Mesenchymal stem cell (in vitro differentiated cells and primary cell): ENCODE measurements at regions not wholly inside any gene's neighbourhood (a gene's known extent, or its start where the extent isn't known, plus 50 kb on each side); places are given as distances from the start of the nearest gene placed in this dataset.
"Not testable (repeated sequence)": the region's sequence is repeated elsewhere in the genome, so short reads cannot be mapped to it uniquely, and the experiment has no call there.

ENCODE experiments used
- DNase-seq: peaks from one replicate; pipeline ENCODE4 v3.0.0-alpha.2; 2013
- H2AFZ ChIP-seq: one replicate; pipeline ENCODE4 v1.6.1; 2013; ENCODE audit warnings: low read depth, mild to moderate bottlenecking, control low read depth, inconsistent platforms, low read length, moderate library complexity
- H2AK5ac ChIP-seq: 2 replicates; pipeline ENCODE4 v1.6.1; 2013; ENCODE audit warnings: low read length, moderate library complexity, mild to moderate bottlenecking, inconsistent platforms; ENCODE audit not compliant: severe bottlenecking
- H2BK120ac ChIP-seq: one replicate; pipeline ENCODE4 v1.6.1; 2013; ENCODE audit warnings: low read depth, mild to moderate bottlenecking, inconsistent platforms, low read length, moderate library complexity
- H2BK12ac ChIP-seq, 2 experiments: one replicate each; pipeline ENCODE4 v1.6.1; 2013; ENCODE audit warnings: inconsistent platforms in 2 of 2, low read length in 2 of 2, mild to moderate bottlenecking in 2 of 2, moderate library complexity in 2 of 2, control low read depth in 1 of 2
- H2BK15ac ChIP-seq: one replicate; pipeline ENCODE4 v1.6.1; 2013; ENCODE audit warnings: mild to moderate bottlenecking, low read depth, inconsistent platforms; ENCODE audit not compliant: poor library complexity, severe bottlenecking
- H2BK5ac ChIP-seq: 2 replicates; pipeline ENCODE4 v1.6.1; 2013; ENCODE audit warnings: low read depth, mild to moderate bottlenecking, low read length, control low read depth, inconsistent platforms; ENCODE audit not compliant: poor library complexity, severe bottlenecking
- H3K14ac ChIP-seq, 2 experiments: one replicate each; pipeline ENCODE4 v1.6.1; 2013; ENCODE audit warnings: inconsistent platforms in 2 of 2, low read length in 2 of 2, control low read depth in 1 of 2, mild to moderate bottlenecking in 1 of 2, moderate library complexity in 1 of 2
- H3K18ac ChIP-seq, 2 experiments: one replicate each; pipeline ENCODE4 v1.6.1; 2013; ENCODE audit warnings: inconsistent platforms in 2 of 2, low read length in 2 of 2, control low read depth in 1 of 2, low read depth in 1 of 2, mild to moderate bottlenecking in 1 of 2
- H3K23ac ChIP-seq, 2 experiments: one replicate each; pipeline ENCODE4 v1.6.1; 2013; ENCODE audit warnings: inconsistent platforms in 2 of 2, low read length in 2 of 2, mild to moderate bottlenecking in 2 of 2, moderate library complexity in 2 of 2, control low read depth in 1 of 2
- H3K27ac ChIP-seq: 2 replicates; pipeline ENCODE4 v1.5.1; 2013; ENCODE audit warnings: mild to moderate bottlenecking, moderate library complexity, low read length, control low read depth, inconsistent platforms; ENCODE audit not compliant: poor library complexity, severe bottlenecking
- H3K27me3 ChIP-seq, 2 experiments: 2 replicates each; pipeline versions ENCODE4 v1.6.1 to v1.7.0; 2013; ENCODE audit warnings: low read length in 2 of 2, mild to moderate bottlenecking in 2 of 2, moderate library complexity in 2 of 2, control low read depth in 1 of 2, inconsistent platforms in 1 of 2; ENCODE audit not compliant: control insufficient read depth in 1 of 2, insufficient read depth in 1 of 2
- H3K36me3 ChIP-seq, 2 experiments: 2 replicates each; pipeline versions ENCODE4 v1.6.1 to v1.7.0; 2013; ENCODE audit warnings: low read length in 2 of 2, control low read depth in 1 of 2, inconsistent platforms in 1 of 2, low read depth in 1 of 2, mild to moderate bottlenecking in 1 of 2; ENCODE audit not compliant: insufficient read depth in 2 of 2, control insufficient read depth in 1 of 2
- H3K4ac ChIP-seq, 2 experiments: one replicate each; pipeline ENCODE4 v1.6.1; 2013; ENCODE audit warnings: inconsistent platforms in 2 of 2, low read length in 2 of 2, mild to moderate bottlenecking in 2 of 2, moderate library complexity in 2 of 2, control low read depth in 1 of 2, low read depth in 1 of 2
- H3K4me1 ChIP-seq: 2 replicates; pipeline ENCODE4 v1.6.1; 2013; ENCODE audit warnings: low read depth, low read length, control low read depth; ENCODE audit not compliant: control insufficient read depth, insufficient read depth
- H3K4me2 ChIP-seq: 2 replicates; pipeline ENCODE4 v1.6.1; 2013; ENCODE audit warnings: low read length, mild to moderate bottlenecking, inconsistent platforms; ENCODE audit not compliant: poor library complexity, severe bottlenecking
- H3K4me3 ChIP-seq, 2 experiments: 2 replicates each; pipeline versions ENCODE4 v1.5.1 to v1.7.0; 2013; ENCODE audit warnings: low read length in 2 of 2, mild to moderate bottlenecking in 2 of 2, control low read depth in 1 of 2, low read depth in 1 of 2; ENCODE audit not compliant: insufficient read depth in 1 of 2
- H3K79me1 ChIP-seq: replicated peaks from 2 replicates; pipeline ENCODE4 v1.6.1; 2013; ENCODE audit warnings: mild to moderate bottlenecking, control low read depth, low read length, inconsistent platforms; ENCODE audit not compliant: poor library complexity, severe bottlenecking
- H3K9ac ChIP-seq: 2 replicates; pipeline ENCODE4 v1.7.0; 2013; ENCODE audit warnings: mild to moderate bottlenecking, low read length, moderate library complexity
- H3K9me3 ChIP-seq: 2 replicates; pipeline ENCODE4 v1.7.0; 2013; ENCODE audit warnings: mild to moderate bottlenecking, low read length; ENCODE audit not compliant: control insufficient read depth
- H4K8ac ChIP-seq: one replicate; pipeline ENCODE4 v1.6.1; 2013; ENCODE audit warnings: inconsistent platforms, mild to moderate bottlenecking, low read length, moderate library complexity
- H4K91ac ChIP-seq: one replicate; pipeline ENCODE4 v1.6.1; 2013; ENCODE audit warnings: mild to moderate bottlenecking, low read length, inconsistent platforms
- WGBS: methylation state at CpG from one replicate; pipeline ENCODE4 v1.1.7; 2013; ENCODE audit warnings: mixed read lengths; 5-methylcytosine and 5-hydroxymethylcytosine counted together

- not testable (repeated sequence) for H3K36me3 ChIP-seq, DNase-seq, H2BK120ac ChIP-seq, H3K4ac ChIP-seq, H3K14ac ChIP-seq, H3K4me1 ChIP-seq, H3K4me2 ChIP-seq, H3K9ac ChIP-seq, H3K27me3 ChIP-seq, H4K91ac ChIP-seq, H3K23ac ChIP-seq, H2AFZ ChIP-seq, H3K9me3 ChIP-seq, H3K27ac ChIP-seq, H2BK12ac ChIP-seq, H3K4me3 ChIP-seq, H3K79me1 ChIP-seq, H2BK5ac ChIP-seq, H3K18ac ChIP-seq, H2AK5ac ChIP-seq, H2BK15ac ChIP-seq, H4K8ac ChIP-seq
- 92% methylated on average over 13 of the region's 13 CpGs for WGBS
Observed at GRCh38 chr7:9727467-9727869, 1246.2 kb upstream of the PHF14 start.

GRCh38 chr7:9728014-9728657 is 1245.5 kb upstream of the PHF14 start:
- H3K27ac ChIP-seq, H2BK12ac ChIP-seq, H4K8ac ChIP-seq, H3K4me3 ChIP-seq, H4K91ac ChIP-seq, H2AFZ ChIP-seq, H3K79me1 ChIP-seq, H3K23ac ChIP-seq, H3K9ac ChIP-seq, H3K14ac ChIP-seq, H2AK5ac ChIP-seq, H3K27me3 ChIP-seq, H3K4me2 ChIP-seq, H3K4ac ChIP-seq, H3K4me1 ChIP-seq, H2BK120ac ChIP-seq, H2BK15ac ChIP-seq, H2BK5ac ChIP-seq, H3K9me3 ChIP-seq, H3K18ac ChIP-seq, H3K36me3 ChIP-seq, DNase-seq: not testable (repeated sequence)
- WGBS: 94% methylated on average over 17 of the region's 17 CpGs

DNA sequence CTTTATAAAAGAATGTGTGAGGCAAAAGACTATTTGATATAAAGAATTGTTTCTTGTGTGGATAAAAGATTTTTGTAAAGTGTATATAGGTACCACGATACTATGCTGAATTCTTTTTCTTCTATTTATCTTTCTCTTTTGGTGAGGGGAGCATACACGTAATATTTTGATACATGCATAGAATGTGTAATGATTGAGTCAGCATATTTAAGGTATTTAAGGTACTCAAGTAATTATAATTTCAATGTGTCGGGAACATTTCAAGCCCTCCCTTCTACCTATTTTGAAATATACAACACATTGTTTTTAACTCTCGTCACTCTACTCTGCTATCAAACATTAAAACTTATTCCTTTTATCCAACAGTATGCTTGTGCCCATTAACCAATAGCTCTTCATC is 1221.6 kb upstream of the PHF14 start:
- Histone ChIP-seq H4K8ac (no peak overlapping the region), H3K27me3 (no peaks in the 10 kb centered on the region), H2BK5ac (no peak overlapping the region), H2AK5ac (no peak overlapping the region), H3K18ac (no peak overlapping the region), H2BK12ac (no peak overlapping the region), H4K91ac (no peak overlapping the region), H3K9ac (no peak overlapping the region), H3K27ac (no peak overlapping the region), H3K79me1 (no peaks in the 10 kb centered on the region), H3K4me1 (no peaks in the 10 kb centered on the region), H2BK120ac (no peak overlapping the region), H3K14ac (no peak overlapping the region), H2BK15ac (no peak overlapping the region), H3K23ac (no peak overlapping the region), H3K36me3 (no peaks in the 10 kb centered on the region), H3K9me3 (peaks cover 60% of the 10 kb centered on the region), H3K4ac (no peak overlapping the region), H3K4me3 (no peak overlapping the region), H2AFZ (no peak overlapping the region), H3K4me2 (no peak overlapping the region)
- no peak for DNase-seq
- WGBS: 94% methylated on average over 3 of the region's 4 CpGs

GRCh38 chr7:9761224-9761623 is 1212.4 kb upstream of the PHF14 start:
- DNase-seq: no peak

More at GRCh38 chr7:9761224-9761623, 1212.4 kb upstream of the PHF14 start:
- no peak overlapping the region for H2BK120ac ChIP-seq
- no peak overlapping the region for H3K4ac ChIP-seq
- H2BK5ac ChIP-seq: no peak overlapping the region
- no peaks in the 10 kb centered on the region for H3K27me3 ChIP-seq
- no peaks in the 10 kb centered on the region for H3K4me1 ChIP-seq
- H4K8ac ChIP-seq: no peak overlapping the region
- no peak overlapping the region for H3K23ac ChIP-seq
- peaks cover 43% of the 10 kb centered on the region for H3K9me3 ChIP-seq
- no peak overlapping the region for H2BK15ac ChIP-seq
- H2BK12ac ChIP-seq: no peak overlapping the region
- 33% methylated on average over 2 of the region's 2 CpGs for WGBS
- no peak overlapping the region for H2AFZ ChIP-seq
- H3K18ac ChIP-seq: no peak overlapping the region
- no peak overlapping the region for H3K9ac ChIP-seq
- no peak overlapping the region for H3K14ac ChIP-seq
- no peak overlapping the region for H3K4me2 ChIP-seq
- no peaks in the 10 kb centered on the region for H3K36me3 ChIP-seq
- no peak overlapping the region for H3K27ac ChIP-seq
- H2AK5ac ChIP-seq: no peak overlapping the region
- H3K79me1 ChIP-seq: no peaks in the 10 kb centered on the region
- H4K91ac ChIP-seq: no peak overlapping the region
- H3K4me3 ChIP-seq: no peak overlapping the region
